ENCODE measurements at regions not wholly inside any gene's neighbourhood (a gene's known extent, or its start where the extent isn't known, plus 50 kb on each side); places are given as distances from the start of the nearest gene placed in this dataset.

DNA sequence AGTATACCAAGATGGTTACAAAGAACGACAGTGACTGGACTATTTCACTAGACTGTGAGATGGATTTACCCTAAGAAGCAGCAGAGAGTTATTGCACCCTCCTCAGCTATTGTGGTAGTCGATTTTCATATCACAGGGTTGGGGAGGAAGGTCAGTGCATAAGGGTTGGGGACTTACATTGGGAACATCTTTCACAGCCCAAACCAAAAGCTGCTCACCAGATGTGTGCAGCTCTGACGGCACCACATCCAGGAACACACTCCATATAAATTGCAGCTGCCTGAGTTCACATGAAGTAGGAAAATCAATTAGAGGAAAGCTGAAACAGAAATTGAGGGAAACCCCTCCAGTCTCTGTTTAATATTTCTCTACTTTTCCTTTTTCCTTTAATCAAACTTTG lies 470.5 kb upstream of the NRSN1 start:
- no peaks in the 10 kb centered on the region for H3K9me3 ChIP-seq (replicated peaks in 1 of 3)
- no peak overlapping the region for H3K4me3 ChIP-seq
- no peaks in the 10 kb centered on the region for H3K4me1 ChIP-seq (replicated peaks in 1 of 2)
- 49 to 71% (median 59%) methylated on average over 3 of the region's 3 CpGs for WGBS, 4 donors
- no peaks in the 10 kb centered on the region for H3K27me3 ChIP-seq
- intact Hi-C loops (cut with DNase I), result no loop called here
- DNase-seq, result no peak
- TF ChIP-seq POLR2A (IDR thresholded peaks at IDR 0.05) (no peak), CTCF (IDR thresholded peaks at IDR 0.05) (no peak)
- no peak overlapping the region for H3K27ac ChIP-seq
- H3K36me3 ChIP-seq (replicated peaks in 1 of 2), result no peaks in the 10 kb centered on the region

- Histone ChIP-seq H3K36me3 (replicated peaks in 1 of 2) (no peaks in the 10 kb centered on the region), H3K9me3 (replicated peaks in 1 of 3) (no peaks in the 10 kb centered on the region), H3K4me3 (no peak overlapping the region), H3K4me1 (replicated peaks in 1 of 2) (no peaks in the 10 kb centered on the region), H3K27ac (no peak overlapping the region), H3K27me3 (no peaks in the 10 kb centered on the region)
- WGBS, 4 donors, result 70 to 78% (median 74%) methylated on average over 14 of the region's 14 CpGs
- no peak for DNase-seq
- intact Hi-C loops (cut with DNase I), result no loop called here
- TF ChIP-seq POLR2A (IDR thresholded peaks at IDR 0.05) (no peak), CTCF (IDR thresholded peaks at IDR 0.05) (no peak)
These were observed 469.5 kb upstream of the NRSN1 start for GRCh38 chr6:23656255-23657194.

- H3K27me3 ChIP-seq, result no peaks in the 10 kb centered on the region
- intact Hi-C loops (cut with DNase I), result no loop called here
These were observed 466.9 kb upstream of the NRSN1 start for GRCh38 chr6:23659125-23659524.

DNA sequence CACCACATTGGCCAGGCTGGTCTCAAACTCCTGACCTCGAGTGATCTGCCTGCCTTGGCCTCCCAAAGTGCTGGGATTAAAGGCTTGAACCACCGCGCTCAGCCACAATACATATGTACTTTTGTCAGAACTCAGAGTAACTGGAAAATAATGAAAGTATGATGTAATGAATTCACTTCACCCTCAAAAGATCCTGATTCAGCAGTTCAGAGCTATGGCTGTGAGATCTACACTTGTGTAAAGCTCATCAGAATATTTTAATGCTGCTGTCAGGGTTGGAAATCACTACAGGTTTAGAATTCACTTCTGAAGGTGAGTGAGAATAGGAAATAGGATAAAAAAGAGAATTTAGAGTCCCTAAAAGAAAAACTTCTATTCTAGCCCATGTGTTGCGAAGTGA lies 464.5 kb upstream of the NRSN1 start:
- no peak for DNase-seq
- no peak overlapping the region for H3K27ac ChIP-seq
- no peaks in the 10 kb centered on the region for H3K4me1 ChIP-seq (replicated peaks in 1 of 2)
- no peaks in the 10 kb centered on the region for H3K27me3 ChIP-seq
- no peaks in the 10 kb centered on the region for H3K36me3 ChIP-seq (replicated peaks in 1 of 2)
- intact Hi-C loops (cut with DNase I), result no loop called here
- no peak for TF ChIP-seq CTCF (IDR thresholded peaks at IDR 0.05)
- H3K9me3 ChIP-seq (replicated peaks in 1 of 3), result no peaks in the 10 kb centered on the region
- 73 to 89% (median 87%) methylated on average over 4 of the region's 4 CpGs for WGBS, 4 donors
- H3K4me3 ChIP-seq, result no peak overlapping the region

More at GRCh38 chr6:23659125-23659524, 466.9 kb upstream of the NRSN1 start:
- Histone ChIP-seq H3K9me3 (replicated peaks in 1 of 3) (no peaks in the 10 kb centered on the region), H3K4me3 (no peak overlapping the region), H3K36me3 (replicated peaks in 1 of 2) (no peaks in the 10 kb centered on the region), H3K4me1 (replicated peaks in 1 of 2) (no peaks in the 10 kb centered on the region), H3K27ac (no peak overlapping the region)
- no peak for DNase-seq
- 14 to 21% (median 18%) methylated on average over 2 of the region's 2 CpGs for WGBS, 4 donors
- TF ChIP-seq CTCF (IDR thresholded peaks at IDR 0.05), result peak in 2 of 6 experiments; percentile 30 to 36
- TF ChIP-seq POLR2A (IDR thresholded peaks at IDR 0.05), result no peak
